ENCODE measurements at regions not wholly inside any gene's neighbourhood (a gene's known extent, or its start where the extent isn't known, plus 50 kb on each side); places are given as distances from the start of the nearest gene placed in this dataset.
"Not testable (repeated sequence)": the region's sequence is repeated elsewhere in the genome, so short reads cannot be mapped to it uniquely, and the experiment has no call there.

- no peak for DNase-seq (ENCODE audit: low read depth, low spot score)
These were observed 111.1 kb upstream of the VGLL3 start for GRCh38 chr3:87101861-87102625.

GRCh38 chr3:87097733-87098132 is 106.8 kb upstream of the VGLL3 start:
- not testable (repeated sequence) for DNase-seq (ENCODE audit: low read depth, low spot score)

- no peak for DNase-seq (ENCODE audit: low read depth, low spot score)
These were observed 99.7 kb upstream of the VGLL3 start for GRCh38 chr3:87090631-87091030.

- DNase-seq (ENCODE audit: low read depth, low spot score): peak; percentile 24
These were observed 98.3 kb upstream of the VGLL3 start for GRCh38 chr3:87088993-87089841.

- DNase-seq (ENCODE audit: low read depth, low spot score): no peak
These were observed 97.6 kb upstream of the VGLL3 start for GRCh38 chr3:87088430-87088992.

GRCh38 chr3:87084868-87085267 is 93.9 kb upstream of the VGLL3 start:
- no peak for DNase-seq (ENCODE audit: low read depth, low spot score)

GRCh38 chr3:87082796-87083440 is 92.0 kb upstream of the VGLL3 start:
- DNase-seq (ENCODE audit: low read depth, low spot score): peak; percentile 46

- DNase-seq (ENCODE audit: low read depth, low spot score): no peak
These were observed 86.4 kb upstream of the VGLL3 start for GRCh38 chr3:87077355-87077754.

GRCh38 chr3:87076946-87077345 is 86.0 kb upstream of the VGLL3 start:
- DNase-seq (ENCODE audit: low read depth, low spot score): peak; percentile 13

GRCh38 chr3:87073496-87074145 is 82.7 kb upstream of the VGLL3 start:
- no peak for DNase-seq (ENCODE audit: low read depth, low spot score)

GRCh38 chr3:87072446-87072845 is 81.5 kb upstream of the VGLL3 start:
- DNase-seq (ENCODE audit: low read depth, low spot score): no peak

GRCh38 chr3:87069971-87070370 is 79.0 kb upstream of the VGLL3 start:
- no peak for DNase-seq (ENCODE audit: low read depth, low spot score)

- no peak for DNase-seq (ENCODE audit: low read depth, low spot score)
These were observed 78.1 kb upstream of the VGLL3 start for GRCh38 chr3:87069021-87069420.

GRCh38 chr3:87062685-87063084 is 71.7 kb upstream of the VGLL3 start:
- DNase-seq (ENCODE audit: low read depth, low spot score): no peak

- DNase-seq (ENCODE audit: low read depth, low spot score): no peak
These were observed 66.5 kb upstream of the VGLL3 start for GRCh38 chr3:87057474-87057873.

GRCh38 chr3:87053553-87053952 is 62.6 kb upstream of the VGLL3 start:
- no peak for DNase-seq (ENCODE audit: low read depth, low spot score)

GRCh38 chr3:87052499-87053260 is 61.7 kb upstream of the VGLL3 start:
- peak; percentile 11 for DNase-seq (ENCODE audit: low read depth, low spot score)

- DNase-seq (ENCODE audit: low read depth, low spot score): no peak
These were observed 56.9 kb upstream of the VGLL3 start for GRCh38 chr3:87047852-87048251.

GRCh38 chr3:87046241-87046640 is 55.3 kb upstream of the VGLL3 start:
- DNase-seq (ENCODE audit: low read depth, low spot score): no peak

GRCh38 chr3:87045473-87045872 is 54.5 kb upstream of the VGLL3 start:
- DNase-seq (ENCODE audit: low read depth, low spot score): no peak

GRCh38 chr3:87044846-87045245 is 53.9 kb upstream of the VGLL3 start:
- DNase-seq (ENCODE audit: low read depth, low spot score): no peak

Data from brain pericyte (primary cell).